Body of pancreas (tissue), 4 donors: ENCODE measurements at regions not wholly inside any gene's neighbourhood (a gene's known extent, or its start where the extent isn't known, plus 50 kb on each side); places are given as distances from the start of the nearest gene placed in this dataset.

Experiments used
- POLR2A ChIP-seq, 3 donors: fragments of 450-650 bp; IDR thresholded peaks; one replicate each; pipeline ENCODE4 v1.6.1; 2016; ENCODE audit warnings: antibody characterized with exemption in 3 of 3, mild to moderate bottlenecking in 2 of 3
- TF ChIP-seq, protein P1 (sequence below), 7 experiments: fragments of 450-650 bp in 4 of 7; fragments of 200-600 bp in 3 of 7; sonication (generic) in 3 of 7; IDR thresholded peaks; one replicate each; pipeline ENCODE4 v1.5.1; 2016 to 2019; ENCODE audit warnings: antibody characterized with exemption in 7 of 7

DNA sequence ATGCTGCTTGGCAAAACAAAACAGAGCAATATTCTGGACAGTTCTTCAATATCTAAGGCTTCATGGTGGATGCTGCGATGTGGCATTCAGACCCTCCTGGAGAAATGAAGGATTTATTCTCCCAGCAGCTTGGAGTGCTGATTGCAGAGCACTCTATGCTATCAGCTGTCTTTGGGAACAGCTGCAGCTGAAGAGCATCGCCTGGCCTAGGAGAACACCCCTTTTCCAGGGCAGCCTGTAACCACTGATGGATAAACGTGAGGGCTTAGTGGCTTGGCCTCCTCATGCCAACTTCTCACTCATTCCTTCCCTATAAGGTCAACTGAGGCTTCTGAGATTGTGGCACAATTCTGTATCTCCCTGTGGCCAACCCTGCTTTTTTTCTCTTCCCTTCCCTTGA lies 638.1 kb upstream of the CNTNAP2 start:
- TF ChIP-seq POLR2A (IDR thresholded peaks at IDR 0.05) = no peak
- TF ChIP-seq, protein P1, sequence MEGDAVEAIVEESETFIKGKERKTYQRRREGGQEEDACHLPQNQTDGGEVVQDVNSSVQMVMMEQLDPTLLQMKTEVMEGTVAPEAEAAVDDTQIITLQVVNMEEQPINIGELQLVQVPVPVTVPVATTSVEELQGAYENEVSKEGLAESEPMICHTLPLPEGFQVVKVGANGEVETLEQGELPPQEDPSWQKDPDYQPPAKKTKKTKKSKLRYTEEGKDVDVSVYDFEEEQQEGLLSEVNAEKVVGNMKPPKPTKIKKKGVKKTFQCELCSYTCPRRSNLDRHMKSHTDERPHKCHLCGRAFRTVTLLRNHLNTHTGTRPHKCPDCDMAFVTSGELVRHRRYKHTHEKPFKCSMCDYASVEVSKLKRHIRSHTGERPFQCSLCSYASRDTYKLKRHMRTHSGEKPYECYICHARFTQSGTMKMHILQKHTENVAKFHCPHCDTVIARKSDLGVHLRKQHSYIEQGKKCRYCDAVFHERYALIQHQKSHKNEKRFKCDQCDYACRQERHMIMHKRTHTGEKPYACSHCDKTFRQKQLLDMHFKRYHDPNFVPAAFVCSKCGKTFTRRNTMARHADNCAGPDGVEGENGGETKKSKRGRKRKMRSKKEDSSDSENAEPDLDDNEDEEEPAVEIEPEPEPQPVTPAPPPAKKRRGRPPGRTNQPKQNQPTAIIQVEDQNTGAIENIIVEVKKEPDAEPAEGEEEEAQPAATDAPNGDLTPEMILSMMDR (IDR thresholded peaks at IDR 0.05) = no peak
